ENCODE measurements at regions not wholly inside any gene's neighbourhood (a gene's known extent, or its start where the extent isn't known, plus 50 kb on each side); places are given as distances from the start of the nearest gene placed in this dataset.

DNA sequence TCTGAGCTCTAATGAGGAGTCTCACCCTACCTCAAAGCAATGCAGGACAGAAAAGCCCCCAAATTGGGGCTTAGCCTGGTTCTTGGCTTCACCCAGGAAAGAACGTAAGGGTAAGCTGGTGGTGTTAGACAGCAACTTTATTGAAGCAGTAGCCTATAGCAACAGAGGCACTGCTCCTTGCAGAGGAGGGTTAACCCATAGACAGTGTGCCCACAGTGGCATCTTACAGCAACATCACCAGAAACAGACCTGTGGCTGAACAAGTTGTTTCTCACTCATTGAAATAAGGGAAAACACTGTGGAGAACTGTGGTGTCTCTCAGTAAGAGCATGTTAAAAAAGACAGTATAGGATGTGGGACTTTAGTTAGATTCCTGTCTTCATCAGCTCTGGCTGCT lies 80.4 kb upstream of the SPTLC3 start:
- no peak overlapping the region for H2AFZ ChIP-seq (ENCODE audit: low read length)
- TF ChIP-seq, protein P1, sequence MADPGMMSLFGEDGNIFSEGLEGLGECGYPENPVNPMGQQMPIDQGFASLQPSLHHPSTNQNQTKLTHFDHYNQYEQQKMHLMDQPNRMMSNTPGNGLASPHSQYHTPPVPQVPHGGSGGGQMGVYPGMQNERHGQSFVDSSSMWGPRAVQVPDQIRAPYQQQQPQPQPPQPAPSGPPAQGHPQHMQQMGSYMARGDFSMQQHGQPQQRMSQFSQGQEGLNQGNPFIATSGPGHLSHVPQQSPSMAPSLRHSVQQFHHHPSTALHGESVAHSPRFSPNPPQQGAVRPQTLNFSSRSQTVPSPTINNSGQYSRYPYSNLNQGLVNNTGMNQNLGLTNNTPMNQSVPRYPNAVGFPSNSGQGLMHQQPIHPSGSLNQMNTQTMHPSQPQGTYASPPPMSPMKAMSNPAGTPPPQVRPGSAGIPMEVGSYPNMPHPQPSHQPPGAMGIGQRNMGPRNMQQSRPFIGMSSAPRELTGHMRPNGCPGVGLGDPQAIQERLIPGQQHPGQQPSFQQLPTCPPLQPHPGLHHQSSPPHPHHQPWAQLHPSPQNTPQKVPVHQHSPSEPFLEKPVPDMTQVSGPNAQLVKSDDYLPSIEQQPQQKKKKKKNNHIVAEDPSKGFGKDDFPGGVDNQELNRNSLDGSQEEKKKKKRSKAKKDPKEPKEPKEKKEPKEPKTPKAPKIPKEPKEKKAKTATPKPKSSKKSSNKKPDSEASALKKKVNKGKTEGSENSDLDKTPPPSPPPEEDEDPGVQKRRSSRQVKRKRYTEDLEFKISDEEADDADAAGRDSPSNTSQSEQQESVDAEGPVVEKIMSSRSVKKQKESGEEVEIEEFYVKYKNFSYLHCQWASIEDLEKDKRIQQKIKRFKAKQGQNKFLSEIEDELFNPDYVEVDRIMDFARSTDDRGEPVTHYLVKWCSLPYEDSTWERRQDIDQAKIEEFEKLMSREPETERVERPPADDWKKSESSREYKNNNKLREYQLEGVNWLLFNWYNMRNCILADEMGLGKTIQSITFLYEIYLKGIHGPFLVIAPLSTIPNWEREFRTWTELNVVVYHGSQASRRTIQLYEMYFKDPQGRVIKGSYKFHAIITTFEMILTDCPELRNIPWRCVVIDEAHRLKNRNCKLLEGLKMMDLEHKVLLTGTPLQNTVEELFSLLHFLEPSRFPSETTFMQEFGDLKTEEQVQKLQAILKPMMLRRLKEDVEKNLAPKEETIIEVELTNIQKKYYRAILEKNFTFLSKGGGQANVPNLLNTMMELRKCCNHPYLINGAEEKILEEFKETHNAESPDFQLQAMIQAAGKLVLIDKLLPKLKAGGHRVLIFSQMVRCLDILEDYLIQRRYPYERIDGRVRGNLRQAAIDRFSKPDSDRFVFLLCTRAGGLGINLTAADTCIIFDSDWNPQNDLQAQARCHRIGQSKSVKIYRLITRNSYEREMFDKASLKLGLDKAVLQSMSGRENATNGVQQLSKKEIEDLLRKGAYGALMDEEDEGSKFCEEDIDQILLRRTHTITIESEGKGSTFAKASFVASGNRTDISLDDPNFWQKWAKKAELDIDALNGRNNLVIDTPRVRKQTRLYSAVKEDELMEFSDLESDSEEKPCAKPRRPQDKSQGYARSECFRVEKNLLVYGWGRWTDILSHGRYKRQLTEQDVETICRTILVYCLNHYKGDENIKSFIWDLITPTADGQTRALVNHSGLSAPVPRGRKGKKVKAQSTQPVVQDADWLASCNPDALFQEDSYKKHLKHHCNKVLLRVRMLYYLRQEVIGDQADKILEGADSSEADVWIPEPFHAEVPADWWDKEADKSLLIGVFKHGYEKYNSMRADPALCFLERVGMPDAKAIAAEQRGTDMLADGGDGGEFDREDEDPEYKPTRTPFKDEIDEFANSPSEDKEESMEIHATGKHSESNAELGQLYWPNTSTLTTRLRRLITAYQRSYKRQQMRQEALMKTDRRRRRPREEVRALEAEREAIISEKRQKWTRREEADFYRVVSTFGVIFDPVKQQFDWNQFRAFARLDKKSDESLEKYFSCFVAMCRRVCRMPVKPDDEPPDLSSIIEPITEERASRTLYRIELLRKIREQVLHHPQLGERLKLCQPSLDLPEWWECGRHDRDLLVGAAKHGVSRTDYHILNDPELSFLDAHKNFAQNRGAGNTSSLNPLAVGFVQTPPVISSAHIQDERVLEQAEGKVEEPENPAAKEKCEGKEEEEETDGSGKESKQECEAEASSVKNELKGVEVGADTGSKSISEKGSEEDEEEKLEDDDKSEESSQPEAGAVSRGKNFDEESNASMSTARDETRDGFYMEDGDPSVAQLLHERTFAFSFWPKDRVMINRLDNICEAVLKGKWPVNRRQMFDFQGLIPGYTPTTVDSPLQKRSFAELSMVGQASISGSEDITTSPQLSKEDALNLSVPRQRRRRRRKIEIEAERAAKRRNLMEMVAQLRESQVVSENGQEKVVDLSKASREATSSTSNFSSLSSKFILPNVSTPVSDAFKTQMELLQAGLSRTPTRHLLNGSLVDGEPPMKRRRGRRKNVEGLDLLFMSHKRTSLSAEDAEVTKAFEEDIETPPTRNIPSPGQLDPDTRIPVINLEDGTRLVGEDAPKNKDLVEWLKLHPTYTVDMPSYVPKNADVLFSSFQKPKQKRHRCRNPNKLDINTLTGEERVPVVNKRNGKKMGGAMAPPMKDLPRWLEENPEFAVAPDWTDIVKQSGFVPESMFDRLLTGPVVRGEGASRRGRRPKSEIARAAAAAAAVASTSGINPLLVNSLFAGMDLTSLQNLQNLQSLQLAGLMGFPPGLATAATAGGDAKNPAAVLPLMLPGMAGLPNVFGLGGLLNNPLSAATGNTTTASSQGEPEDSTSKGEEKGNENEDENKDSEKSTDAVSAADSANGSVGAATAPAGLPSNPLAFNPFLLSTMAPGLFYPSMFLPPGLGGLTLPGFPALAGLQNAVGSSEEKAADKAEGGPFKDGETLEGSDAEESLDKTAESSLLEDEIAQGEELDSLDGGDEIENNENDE (IDR thresholded peaks at IDR 0.05; ENCODE audit: insufficient replicate concordance, low read length) = no peak

More for the DNA sequence above, 80.4 kb upstream of the SPTLC3 start:
- Histone ChIP-seq H3K56ac (replicated peaks; ENCODE audit: insufficient read length, low read depth, low read length) (no peak overlapping the region), H2BK12ac (ENCODE audit: low read depth, low read length) (no peak overlapping the region), H3K18ac (ENCODE audit: extremely low read depth, low read length) (no peak overlapping the region), H2AK5ac (ENCODE audit: low read depth, low read length) (no peak overlapping the region), H3K4me1 (replicated peaks in 1 of 4; ENCODE audit: control insufficient read depth in 3 of 4, insufficient read depth in 4 of 4, low read length in 3 of 4) (peaks cover 2 to 8% (median 5%) of the 10 kb centered on the region in 4 experiments; a peak in 4 of 7 replicates), H3K36me3 (ENCODE audit: control insufficient read depth in 2 of 4, insufficient read depth in 4 of 4, low read length in 3 of 4) (no peaks in the 10 kb centered on the region), H3K27me3 (replicated peaks in 1 of 4; ENCODE audit: control insufficient read depth in 3 of 4, extremely low read depth in 1 of 4, insufficient read depth in 3 of 4, low read length in 3 of 4) (peaks cover 0 to 2% (median 0%) of the 10 kb centered on the region in 4 experiments; a peak in 2 of 7 replicates), H4K8ac (ENCODE audit: extremely low read depth, insufficient read depth, low read length) (no peak overlapping the region), H3K23me2 (ENCODE audit: low read depth, low read length) (no peaks in the 10 kb centered on the region), H3K79me2 (ENCODE audit: control insufficient read depth in 1 of 2, insufficient read depth in 2 of 2, low read length in 2 of 2) (no peaks in the 10 kb centered on the region), H4K20me1 (replicated peaks in 1 of 2; ENCODE audit: control insufficient read depth in 1 of 2, insufficient read depth in 2 of 2, low read length in 2 of 2) (no peaks in the 10 kb centered on the region), H2BK5ac (ENCODE audit: low read depth, low read length) (no peak overlapping the region), H3K9me3 (ENCODE audit: insufficient read depth in 2 of 2, low read depth in 1 of 2, low read length in 1 of 2) (no peaks in the 10 kb centered on the region), H4K91ac (replicated peaks; ENCODE audit: insufficient read length, low read length) (no peak overlapping the region), H2BK20ac (ENCODE audit: low read length) (no peak overlapping the region), H3K4me2 (ENCODE audit: insufficient read depth in 1 of 2, low read depth in 2 of 2, low read length in 2 of 2) (no peak overlapping the region), H3K23ac (ENCODE audit: insufficient read length) (no peak overlapping the region), H2BK120ac (replicated peaks; ENCODE audit: low read depth, low read length) (no peak overlapping the region), H3K14ac (ENCODE audit: insufficient read length) (no peak overlapping the region), H3K4ac (replicated peaks; ENCODE audit: insufficient read length, low read depth, low read length) (no peak overlapping the region), H3K9ac (replicated peaks in 1 of 4; ENCODE audit: extremely low read depth in 1 of 4, low read depth in 3 of 4, low read length in 3 of 4) (no peak overlapping the region), H3K27ac (ENCODE audit: low read depth, low read length) (no peak overlapping the region), H3K79me1 (ENCODE audit: low read depth, low read length) (no peaks in the 10 kb centered on the region), H3K4me3 (ENCODE audit: extremely low read depth in 1 of 4, insufficient read depth in 2 of 4, low read depth in 3 of 4, low read length in 4 of 4) (no peak overlapping the region), H2BK15ac (ENCODE audit: low read length) (no peak overlapping the region), H4K5ac (ENCODE audit: insufficient read length, low read depth, low read length) (no peak overlapping the region)
- FAIRE-seq (no peak), DNase-seq (ENCODE audit: low read depth in 1 of 2, low spot score in 2 of 2) (no peak)
- POLR2A ChIA-PET (ENCODE audit: partially characterized antibody) = no interaction called here
- CTCF ChIA-PET (ENCODE audit: partially characterized antibody) = interaction anchor here (0.6 to 7.0 kb wide), 5 partner anchors 38 to 570 kb away, joined by 3 to 64 read pairs (median 3); no protein-coding TSS in a partner anchor
- 93% methylated on average over 1 of the region's 1 CpG; no CpG with 5 or more reads in 1 of the 2 experiments for WGBS, 2 experiments (ENCODE audit: extremely low coverage in 1 of 2, insufficient coverage in 1 of 2, insufficient read length in 1 of 2, insufficient replicate concordance in 2 of 2, low coverage in 1 of 2, low lambda C conversion rate in 2 of 2, missing lambda C conversion rate in 1 of 2)

Measured in H1 (cell line).